ENCODE measurements at regions not wholly inside any gene's neighbourhood (a gene's known extent, or its start where the extent isn't known, plus 50 kb on each side); places are given as distances from the start of the nearest gene placed in this dataset.
"Not testable (repeated sequence)": the region's sequence is repeated elsewhere in the genome, so short reads cannot be mapped to it uniquely, and the experiment has no call there.

DNA sequence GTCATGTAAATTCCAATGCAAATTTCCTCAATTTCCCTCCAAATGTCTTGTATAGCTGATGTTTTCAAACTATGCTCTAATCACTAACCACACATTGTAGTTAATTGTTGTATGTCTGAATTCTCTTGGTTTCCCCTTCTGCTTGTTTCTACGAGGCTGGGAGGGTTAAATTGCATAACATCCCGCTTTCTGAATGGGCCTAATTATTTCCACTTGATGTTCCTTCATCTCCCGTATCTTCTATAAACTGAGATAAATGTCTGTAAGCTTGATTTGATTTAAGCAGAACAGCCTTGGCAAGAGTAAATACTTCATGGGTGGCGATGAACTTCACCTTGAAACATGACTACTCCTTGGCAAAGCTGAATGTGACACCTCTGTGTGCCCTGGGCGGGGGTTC is 72.2 kb downstream of the SERINC2 start:
- FAIRE-seq: no peak

DNA sequence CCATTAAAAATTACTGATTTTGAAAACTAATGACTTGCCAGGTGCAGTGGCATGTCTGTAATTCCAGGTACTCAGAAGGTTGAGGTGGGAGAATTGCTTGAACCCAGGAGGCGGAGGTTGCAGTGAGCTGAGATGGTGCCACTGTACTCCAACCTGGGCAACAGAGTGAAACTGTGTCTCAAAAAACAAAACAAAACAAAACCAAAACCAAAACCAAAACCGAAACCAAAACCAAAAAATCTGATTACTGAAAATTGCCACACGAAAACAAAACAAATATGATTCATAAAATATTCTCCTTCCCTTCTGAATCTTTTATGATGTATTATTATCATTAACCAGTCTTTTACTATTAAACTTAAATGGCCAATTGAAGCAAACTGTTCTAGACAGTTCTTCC is 74.1 kb downstream of the SERINC2 start:
- no peak for FAIRE-seq

DNA sequence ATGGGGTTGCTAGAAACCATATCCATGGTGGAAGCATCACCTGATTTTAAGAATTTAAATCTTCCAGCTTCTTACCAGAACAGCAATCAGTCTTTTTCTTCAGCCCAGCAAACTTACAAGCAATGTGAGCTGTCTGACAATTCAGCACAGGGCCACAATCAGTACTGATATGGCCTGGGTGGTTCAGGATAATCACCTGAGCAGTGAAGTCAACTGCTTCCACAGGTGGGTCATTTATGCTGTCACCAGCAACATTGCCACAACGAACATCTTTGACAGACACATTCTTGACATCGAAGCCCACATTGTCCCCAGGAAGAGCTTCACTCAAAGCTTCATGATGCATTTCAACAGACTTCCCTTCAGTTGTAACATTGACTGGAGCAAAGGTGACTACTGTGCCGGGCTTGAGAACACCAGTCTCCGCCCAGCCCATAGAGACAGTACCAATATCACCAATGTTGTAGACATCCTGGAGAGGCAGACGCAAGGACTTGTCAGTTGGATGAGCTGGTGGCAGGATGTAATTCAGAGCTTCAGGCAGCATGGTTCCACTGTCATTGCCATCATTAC is 74.8 kb downstream of the SERINC2 start:
- no peak for FAIRE-seq

DNA sequence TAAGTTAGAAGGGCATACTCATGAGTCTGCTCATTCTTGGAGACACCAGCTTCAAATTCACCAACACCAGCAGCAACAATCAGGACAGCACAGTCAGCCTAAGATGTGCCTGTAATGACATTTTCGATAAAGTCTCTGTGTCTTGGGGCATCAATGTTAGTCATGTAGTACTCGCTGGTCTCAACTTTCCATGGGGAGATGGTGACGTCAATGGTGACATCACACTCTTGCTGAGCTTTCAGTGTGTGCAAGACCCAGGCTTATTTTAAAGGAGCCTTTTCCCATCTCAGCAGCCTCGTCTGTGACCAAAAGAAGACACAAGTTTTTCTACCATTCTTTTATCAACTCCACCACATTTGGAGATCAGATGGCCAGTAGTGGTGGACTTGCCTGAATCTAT is 75.5 kb downstream of the SERINC2 start:
- no peak for FAIRE-seq

DNA sequence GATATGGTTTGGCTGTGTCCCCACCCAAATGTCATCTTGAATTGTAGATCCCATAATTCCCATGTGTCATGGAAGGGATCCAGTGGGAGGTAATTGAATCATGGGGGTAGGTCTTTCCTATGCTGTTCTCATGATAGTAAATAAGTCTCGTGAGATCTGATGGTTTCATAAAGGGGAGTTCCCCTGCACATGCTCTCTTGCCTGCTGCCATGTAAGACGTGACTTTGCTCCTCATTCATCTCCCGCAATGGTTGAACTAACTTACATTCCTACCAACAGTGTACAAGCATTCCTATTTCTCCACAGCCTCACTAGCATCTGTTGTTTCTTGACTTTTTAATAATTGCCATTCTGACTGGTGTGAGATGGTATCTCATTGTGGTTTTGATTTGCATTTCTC is 76.6 kb downstream of the SERINC2 start:
- FAIRE-seq: not testable (repeated sequence)

DNA sequence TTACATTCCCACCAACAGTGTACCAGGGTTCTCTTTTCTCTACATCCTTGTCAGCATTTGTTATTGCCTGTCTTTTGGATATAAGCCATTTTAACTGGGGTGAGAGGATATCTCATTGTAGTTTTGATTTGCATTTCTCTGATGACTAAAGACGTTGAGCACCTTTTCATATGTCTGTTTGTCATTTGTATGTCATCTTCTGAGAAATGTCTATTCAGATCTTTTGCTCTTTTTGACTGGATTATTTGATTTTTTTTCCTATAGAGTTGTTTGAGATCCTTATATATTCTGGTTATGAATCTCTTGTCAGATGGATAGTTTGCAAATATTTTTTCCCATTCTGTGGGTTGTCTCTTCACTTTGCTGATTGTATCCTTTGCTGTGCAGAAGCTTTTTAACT is 77.6 kb downstream of the SERINC2 start:
- peak; percentile 58 for FAIRE-seq

DNA sequence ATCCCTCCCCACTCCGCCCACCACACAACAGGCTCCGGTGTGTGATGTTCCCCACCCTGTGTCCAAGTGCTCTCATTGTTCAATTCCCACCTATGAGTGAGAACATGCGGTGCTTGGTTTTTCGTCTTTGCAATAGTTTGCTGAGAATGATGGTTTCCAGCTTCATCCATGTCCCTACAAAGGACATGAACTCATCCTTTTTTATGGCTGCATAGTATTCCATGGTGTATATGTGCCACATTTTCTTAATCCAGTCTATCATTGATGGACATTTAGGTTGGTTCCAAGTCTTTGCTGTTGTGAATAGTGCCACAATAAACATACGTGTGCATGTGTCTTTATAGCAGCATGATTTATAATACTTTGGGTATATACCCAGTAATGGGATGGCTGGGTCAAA is 81.0 kb upstream of the TINAGL1 start:
- FAIRE-seq: not testable (repeated sequence)

DNA sequence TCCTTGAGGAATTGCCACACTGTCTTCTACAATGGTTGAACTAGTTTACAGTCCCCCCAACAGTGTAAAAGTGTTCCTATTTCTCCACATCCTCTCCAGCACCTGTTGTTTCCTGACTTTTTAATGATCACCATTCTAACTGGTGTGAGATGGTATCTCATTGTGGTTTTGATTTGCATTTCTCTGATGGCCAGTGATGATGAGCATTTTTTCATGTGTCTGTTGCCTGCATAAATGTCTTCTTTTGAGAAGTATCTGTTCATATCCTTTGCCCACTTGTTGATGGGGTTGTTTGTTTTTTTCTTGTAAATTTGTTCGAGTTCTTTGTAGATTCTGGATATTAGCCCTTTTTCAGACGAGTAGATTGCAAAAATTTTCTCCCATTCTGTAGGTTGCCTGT is 80.5 kb upstream of the TINAGL1 start:
- FAIRE-seq: not testable (repeated sequence)

DNA sequence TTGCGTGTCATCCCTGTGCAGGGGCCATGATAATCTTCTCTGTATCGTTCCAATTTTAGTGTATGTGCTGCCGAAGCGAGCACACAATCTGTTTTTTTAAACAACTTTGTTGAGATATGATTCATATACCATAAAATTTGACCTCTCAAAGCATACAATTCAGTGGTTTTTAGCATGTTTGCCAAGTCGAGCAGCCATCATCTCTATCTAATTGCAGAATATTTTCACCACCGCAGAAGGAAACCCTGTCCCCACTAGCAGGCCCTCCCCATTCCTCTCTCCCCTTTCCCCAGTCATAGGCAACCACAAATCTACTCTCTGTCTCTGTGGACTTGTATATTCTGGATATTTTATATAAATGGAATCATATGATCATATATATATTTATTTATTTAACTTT is 78.7 kb upstream of the TINAGL1 start:
- no peak for FAIRE-seq

DNA sequence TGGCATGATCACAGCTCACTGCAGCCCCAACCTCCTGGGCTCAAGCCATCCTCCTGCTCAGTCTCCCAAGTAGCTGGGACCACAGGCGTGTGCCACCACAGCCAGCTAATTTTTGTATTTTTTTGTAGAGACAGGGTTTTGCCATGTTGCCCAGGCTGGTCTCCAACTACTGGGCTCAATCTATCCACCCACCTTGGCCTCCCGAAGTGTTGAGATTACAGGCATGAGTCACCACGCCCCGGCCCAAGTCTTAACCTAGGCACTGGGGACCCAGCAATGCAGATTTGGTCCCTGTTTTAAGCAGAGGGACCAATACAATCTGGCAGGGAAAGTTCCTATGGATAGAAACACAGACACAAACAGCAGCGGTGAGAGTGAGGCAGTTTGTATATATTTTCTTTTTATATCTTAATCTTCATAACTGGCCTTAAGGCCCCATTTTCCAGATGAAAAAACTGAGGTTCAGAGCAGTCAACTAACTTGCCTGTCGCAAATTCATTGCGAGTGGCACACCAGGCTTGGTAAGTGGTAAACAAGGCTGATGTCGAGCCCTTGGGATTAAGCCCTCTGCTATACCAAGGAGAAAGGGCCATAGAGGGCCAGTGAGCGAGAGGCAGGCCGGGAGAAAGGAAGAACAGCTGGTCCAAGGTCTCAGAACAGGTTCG is 77.8 kb upstream of the TINAGL1 start:
- no peak for FAIRE-seq

DNA sequence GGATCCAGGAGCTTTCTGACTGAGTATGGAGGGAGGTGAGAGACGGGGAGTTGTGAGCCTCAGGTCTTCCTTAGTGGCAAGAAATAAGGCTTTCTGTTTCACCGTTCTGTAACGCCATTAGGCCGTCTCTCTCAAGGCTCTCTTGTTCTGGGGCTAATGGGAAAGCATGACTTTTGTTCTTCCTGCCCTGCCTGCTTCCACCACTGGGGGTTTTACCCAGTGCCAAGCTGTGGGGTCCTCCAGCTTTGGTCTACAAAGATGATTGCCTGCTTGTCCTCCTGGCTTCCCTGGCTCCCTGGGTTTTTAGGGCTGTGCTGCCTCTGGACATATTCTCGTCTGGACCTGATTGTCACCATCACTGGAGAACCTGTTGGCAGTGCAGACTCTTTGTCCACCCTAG is 74.8 kb upstream of the TINAGL1 start:
- FAIRE-seq: no peak

DNA sequence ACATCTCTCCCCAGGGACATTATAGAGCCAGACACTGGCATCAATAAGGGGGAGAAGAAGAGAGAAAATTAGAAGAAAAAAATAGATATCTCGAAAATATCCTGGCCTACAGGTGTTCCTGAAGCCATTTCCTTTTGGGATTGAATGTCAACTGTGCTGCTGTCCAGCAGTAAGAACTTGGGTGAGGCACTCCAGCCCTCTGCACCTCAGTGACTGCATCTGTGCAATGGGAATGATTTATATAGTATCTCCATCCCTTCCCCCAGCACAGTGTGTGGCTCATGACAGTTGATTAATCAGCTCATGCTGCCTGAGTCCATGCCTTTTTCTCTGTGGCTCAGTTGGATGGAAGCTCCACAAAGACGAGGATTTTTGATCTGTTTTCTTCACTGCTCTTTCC is 74.1 kb upstream of the TINAGL1 start:
- no peak for FAIRE-seq

DNA sequence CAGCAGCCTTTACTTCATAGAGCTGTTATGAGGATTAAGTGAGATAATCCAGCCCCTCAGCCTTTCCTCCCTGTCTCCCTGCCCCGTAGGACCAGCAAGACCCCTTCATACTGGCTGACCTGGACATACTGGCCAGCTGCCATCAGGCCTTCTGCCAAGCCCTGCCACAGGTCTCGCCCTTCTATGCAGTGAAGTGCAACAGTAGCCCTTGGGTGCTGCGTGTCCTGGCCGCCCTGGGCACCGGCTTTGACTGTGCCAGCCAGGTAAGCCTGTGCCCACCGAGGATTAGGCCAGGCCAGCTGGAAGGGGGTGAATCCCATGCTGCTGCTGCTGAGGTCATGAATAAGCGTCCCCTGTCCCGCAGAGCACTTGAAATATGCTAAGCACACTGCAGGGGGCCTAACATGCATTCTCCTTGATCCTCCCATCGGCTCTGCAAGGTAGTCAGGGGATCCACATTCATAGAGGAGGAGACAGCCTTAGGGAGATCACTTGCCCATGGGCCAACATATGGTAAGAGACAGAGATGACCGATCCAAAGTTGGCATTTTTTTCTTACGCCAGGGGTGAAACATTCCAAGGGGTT is 73.3 kb upstream of the TINAGL1 start:
- no peak for FAIRE-seq

DNA sequence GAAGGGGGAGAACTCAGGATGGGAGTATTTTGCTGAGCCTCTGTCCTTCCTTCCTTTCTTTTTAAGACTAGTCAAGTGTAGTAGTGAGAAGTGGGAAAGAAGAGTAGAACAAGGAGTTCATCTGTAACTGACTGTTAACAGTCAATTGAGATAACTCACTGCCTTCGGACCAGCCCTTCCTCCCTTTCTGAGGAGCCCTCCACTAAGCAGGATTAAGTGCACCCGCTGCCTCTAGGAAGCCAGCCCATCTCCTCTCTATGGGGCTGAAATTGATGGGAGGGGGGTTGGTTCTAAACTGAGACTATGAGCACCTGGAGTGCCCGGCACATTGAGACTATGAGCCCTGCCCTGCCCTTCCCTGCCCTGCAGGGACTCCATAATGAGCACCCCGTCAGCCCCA is 72.7 kb upstream of the TINAGL1 start:
- no peak for FAIRE-seq

DNA sequence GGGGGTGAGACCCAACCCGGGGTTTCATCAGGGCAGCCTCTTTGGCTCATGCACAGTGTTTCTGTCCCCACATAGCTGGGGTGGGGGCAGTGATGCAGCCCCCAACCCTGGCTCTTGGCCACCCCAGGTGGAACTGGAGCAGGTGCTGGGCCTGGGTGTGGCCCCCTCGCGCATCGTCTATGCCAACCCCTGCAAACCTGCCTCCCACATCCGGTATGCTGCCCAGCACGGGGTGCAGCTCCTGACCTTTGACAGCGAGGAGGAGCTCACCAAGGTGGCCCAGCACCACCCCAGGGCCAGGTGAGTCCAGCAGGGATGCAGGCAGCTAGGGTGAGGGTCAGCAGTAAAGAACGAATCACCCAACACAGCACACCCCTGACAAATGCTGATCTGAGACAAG is 72.3 kb upstream of the TINAGL1 start:
- no peak for FAIRE-seq

DNA sequence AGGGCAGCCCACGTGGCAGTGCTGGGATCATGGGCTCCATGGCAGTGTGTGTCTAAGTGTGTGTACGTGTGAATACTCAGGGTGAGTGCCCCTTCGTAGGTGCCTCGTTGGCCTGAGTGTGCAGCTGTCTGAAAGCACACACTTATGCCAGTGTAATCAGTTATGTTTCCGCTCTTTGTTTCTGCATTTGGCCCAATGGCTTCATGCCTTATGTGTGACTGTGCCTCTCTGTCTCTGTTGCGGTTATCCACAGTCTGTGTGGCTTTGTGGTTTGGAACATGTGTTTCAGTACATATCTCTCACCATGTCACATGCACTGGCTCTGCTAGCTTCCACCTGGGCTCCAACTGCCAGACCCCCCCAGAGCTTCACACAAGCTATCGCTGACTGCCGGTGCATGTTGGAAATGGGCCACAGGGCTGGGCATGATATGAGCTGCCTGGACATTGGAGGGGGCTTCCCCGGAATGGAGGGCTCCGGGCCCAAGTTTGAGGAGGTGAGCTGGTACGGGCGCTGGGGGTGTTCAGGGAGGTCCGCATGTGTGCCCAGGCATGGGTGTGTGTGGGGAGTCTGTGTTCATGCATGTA is 70.3 kb upstream of the TINAGL1 start:
- no peak for FAIRE-seq

DNA sequence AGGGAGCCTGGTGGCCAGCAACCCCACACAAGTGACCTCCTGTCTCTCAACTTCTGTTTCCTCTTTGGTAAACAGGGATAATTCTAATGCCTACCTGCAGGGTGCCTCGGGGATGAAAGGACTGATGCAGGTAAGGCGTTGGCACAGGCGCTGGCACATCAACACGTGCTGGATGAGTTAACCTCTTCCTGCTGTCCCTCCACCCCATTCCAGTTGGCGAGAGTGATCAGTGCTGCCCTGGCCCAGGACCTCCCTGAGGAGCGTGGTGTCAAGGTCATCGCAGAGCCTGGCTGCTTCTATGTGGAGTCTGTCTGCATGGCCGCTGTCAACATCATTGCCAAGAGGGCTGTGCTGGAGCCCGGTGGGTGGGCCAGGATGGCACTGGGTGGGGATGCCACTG is 69.1 kb upstream of the TINAGL1 start:
- no peak for FAIRE-seq

DNA sequence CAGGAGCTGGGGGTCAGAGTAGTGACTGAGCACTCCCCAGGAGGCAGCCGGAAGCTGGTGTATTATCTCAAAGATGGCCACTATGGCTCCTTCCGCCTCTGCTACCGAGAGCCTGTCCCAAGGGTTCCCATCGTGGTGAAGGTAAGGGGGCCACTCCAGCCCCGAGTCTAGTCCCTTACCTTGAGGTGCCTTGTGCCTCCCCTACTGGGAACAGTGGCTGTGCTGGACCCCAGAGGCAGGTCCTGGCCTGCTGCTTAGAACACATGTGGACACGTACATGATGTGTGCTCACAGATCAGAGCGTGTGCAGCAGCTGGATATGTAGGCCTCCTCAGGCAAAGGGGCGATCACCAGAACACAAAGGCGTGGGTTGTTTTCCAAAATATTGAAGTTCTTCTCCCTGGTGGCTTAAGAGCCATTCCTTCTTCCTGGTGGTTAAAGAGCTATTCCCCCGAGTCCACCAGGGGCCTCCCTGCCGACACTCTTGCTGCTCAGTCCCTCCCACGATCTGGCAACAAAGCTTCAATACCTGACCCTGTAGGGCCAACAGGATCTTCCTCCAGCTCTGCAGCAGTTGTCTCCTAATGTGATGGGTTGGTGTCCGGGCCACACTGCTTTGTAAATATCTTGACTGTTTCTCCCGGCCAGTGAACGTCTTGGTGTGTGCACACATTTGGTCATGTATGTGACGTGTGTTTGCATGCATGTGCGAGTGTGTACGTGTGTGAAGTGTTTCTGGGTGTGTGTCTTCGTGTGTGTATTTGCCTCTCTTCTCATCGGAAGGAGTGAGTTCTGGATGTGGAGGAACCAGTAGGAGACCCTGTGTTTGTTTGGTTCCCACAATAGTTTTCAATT is 68.4 kb upstream of the TINAGL1 start:
- FAIRE-seq: no peak

DNA sequence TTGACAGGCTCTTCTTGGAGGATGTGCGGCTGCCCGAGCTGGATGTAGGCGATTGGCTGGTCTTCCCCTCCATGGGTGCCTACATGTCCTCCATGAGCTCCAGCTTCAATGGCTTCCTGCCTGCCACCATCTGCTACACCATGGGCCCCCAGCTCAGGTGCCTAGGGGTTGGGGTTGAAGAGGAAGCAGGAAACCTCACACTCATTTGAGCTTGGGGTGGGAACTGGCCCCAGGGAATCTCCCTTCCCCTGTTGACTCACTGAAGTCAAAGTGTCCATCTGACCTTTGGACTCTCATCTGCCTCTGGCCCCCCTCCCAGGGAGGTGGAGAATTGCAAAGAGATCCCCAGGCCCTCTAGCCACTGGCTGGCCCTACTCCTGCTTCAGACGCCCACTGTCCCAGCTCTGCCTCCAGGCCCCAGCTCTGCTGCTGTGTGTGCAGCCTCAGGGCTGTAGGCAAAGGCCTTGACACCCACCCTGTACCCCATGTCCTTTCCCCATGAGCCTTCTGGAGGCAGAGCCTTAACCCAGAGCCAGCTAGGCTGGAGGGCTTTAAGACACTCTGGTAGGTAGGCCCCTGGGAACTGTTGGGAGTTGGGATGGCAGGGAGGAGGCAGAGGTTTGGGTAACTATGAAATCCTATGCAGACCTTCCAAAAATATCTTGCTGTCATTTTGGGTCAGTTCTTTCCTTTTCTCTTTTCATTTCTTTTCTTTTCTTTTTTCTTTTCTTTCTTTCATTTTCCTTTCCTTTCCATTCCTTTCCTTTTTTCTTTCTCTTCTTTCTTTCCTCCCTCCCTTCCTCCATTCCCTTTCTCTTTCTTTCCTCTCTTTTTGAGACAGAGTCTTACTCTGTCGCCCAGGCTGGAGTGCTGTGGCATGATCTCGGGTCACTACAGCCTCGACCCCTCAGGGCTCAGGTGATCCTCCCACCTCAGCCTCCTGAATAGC is 66.9 kb upstream of the TINAGL1 start:
- no peak for FAIRE-seq

DNA sequence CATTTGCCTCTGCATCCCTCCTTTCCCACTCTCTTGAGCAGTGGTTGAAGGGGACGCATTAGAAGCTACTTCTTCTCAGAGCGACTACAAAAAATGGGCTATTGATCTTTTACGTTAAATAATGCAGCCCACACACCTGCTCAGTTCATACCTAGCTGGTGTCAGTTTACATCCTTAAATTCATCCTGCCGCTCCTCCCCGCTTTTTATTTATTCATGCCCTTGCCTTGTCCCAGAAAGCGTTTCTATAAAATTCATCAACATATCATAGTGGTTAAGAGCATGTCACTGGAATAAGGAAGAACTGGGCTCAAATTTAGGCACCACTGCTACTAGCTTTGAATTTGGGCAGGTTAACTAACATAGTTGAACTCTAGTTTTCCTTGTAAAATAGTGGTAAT is 66.0 kb upstream of the TINAGL1 start:
- no peak for FAIRE-seq

DNA sequence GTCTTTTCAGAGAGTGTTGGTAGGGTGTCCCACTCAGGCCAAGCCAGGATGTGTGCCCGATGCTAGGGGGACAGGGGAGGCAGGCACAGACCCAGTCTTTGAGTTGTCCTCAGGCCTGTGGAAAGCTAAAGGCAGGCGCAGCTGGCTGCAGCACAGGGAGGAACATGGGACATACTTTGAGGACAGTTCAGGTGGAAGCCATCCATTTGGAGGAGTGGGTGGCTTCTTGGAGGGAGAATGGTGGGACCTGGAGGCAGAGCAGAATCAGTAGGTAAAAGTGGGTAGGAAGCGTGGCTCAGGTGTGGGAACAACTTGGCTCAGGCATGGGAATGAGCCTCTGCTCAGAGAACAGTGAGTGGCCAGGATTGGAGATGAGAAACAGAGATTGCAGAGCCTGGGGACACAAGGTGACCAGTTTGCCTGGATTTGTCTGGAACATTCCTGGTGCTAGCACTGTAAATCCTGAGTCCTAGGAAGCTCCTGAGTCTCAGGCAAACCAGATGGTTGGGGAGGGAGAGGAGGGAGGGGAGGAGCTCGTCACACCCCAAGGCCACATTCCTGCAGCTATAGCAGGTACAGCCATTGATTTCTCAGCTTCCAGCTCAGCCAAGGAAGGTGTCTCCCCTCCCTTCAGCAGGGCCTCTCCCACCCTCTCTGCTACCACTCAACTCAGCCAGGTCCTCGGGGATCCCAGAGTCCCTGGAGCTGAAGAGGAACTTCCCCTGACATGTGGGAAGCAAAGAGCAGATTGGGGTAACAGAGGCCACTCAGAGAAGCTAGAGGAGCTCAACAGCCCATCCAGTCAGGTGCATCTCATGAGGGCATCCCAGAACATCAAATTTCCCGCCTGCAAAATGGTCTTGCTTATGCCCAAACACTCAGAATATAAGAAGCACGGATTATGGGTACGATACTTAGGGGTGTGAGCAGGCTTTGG is 65.2 kb upstream of the TINAGL1 start:
- FAIRE-seq: no peak

All from colon (tissue), 2 donors.